ENCODE measurements at regions not wholly inside any gene's neighbourhood (a gene's known extent, or its start where the extent isn't known, plus 50 kb on each side); places are given as distances from the start of the nearest gene placed in this dataset.
A peak's percentile ranks its signal among the peaks of the same experiment; 100 is the strongest.

DNA sequence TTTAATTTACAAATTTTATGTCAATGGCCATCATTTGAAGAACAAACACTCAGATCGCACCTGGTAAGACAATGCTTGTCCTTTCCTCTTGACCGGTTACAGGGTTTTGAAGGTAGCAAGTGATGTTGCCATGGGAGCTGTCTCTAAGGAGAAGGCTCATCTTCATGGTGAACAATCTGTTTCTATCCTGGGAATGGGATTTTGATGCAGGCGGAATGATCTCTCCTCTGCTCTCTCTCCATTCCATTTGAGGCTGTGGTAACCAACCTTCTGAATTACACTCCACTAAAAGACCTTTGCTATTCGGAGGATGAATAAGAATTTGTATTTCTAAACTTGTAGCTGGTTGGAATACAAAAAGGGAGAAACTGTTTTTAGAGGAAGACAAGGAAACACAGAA, 57.9 kb upstream of the SLC5A9 start:
- DNase-seq = no peak

DNA sequence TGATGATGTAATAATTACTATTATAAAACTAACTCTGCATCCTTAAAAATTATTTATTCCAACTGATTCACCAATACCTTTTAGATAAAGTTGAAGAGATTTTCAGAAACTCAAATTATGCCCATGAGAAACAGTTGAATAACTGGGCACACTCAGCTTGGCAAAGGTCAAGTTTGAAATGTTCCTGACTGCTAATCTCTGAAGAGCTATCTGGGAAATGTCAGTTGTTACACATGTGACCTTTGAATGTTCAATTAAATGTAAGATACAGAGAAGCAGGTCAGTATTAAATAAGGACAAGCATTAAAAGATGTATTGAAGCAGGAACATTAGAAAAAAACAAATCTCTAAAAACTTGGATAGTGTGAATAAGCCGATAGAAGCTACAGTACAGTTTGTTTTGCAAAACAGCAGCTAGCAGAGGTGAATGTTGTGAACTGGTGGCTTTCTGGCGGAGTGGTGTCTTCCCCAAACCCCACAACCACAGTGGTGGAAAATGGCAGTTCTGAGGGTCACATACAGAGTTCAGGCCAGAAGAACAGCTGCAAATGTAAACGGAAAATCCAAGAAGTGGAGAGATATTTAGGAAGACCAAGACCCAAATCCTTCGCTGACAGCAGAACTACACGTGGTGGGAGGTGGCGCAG, 61.9 kb upstream of the SLC5A9 start:
- no peak for DNase-seq

DNA sequence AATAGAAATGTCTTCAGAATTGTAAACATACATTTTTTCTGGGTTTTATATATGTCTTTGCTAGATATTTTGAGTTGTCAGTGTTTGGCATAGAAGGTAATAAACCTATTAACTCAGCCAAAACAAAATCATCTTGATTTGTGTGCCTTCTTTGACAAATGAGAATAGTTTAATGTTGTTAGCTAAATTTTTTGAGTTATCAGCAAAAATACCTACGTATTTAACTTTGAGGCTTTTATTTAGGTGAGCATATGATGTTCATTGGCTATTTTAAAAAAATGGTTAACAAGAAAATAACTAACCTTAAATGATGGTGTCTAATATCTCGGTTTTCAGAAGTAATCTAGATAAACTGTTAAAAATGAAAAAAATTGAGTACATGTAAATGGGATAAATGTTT, 83.2 kb upstream of the SLC5A9 start:
- DNase-seq = no peak

DNA sequence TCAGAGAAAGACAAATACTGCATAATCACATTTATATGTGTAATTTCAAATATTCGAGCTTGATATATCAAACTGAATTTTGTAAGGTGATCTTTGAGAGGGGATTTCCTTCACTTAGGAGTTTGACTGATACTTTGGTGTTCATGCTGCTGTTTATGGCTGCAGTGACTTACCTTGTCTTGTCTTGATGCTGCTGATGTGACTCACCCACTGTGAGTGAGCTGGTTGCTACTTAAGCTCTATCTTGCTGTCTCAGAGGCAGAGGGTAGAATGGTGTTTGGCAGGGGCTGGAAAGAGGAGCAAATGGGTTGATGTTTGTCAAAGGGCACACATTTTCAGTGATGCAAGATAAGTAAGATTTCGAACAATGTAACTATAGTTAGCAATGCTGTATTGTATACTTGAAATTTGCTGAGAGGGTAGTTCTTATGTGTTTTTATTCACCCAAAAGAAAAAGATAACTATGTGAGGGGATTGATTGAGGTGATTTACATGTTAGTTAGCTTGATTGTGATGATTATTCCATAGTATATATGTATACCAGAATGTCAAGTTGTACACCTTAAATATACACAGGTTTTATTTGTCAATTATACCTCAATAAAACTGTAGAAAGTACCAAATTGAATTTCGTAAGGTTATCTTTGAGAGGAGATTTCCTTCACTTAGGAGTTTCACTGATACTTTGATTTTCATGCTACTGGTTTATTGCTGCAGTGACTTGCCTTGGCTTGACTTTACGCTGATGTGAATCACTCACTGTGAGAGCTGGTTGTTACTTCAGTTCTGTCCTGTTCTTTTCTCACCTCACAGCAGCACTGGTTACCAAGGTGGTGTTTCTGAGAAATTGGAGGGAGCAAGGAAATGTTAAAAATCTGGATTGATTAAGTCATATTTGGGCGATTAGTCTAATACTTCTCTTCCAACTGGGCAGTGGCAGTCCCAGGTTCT, 94.5 kb upstream of the SLC5A9 start:
- DNase-seq = no peak

DNA sequence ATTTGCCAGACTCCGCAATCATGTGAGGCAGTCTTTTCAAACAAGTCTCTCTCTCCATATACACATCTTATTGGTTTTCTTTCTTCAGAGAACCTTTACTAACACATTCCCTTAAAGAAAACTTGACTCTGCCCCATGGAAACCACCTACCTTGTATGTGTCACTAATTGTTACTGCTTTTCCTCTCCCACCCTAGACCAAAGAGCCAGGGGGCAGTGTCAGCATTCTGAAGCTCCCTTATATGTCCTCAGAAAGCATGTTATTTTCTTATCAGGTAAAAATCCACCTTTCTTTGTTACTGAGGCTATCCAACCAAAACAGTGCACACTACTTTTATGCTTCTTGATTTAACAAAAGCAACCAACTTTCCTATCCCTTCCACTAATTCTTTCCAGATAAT, 98.9 kb upstream of the SLC5A9 start:
- DNase-seq = no peak

DNA sequence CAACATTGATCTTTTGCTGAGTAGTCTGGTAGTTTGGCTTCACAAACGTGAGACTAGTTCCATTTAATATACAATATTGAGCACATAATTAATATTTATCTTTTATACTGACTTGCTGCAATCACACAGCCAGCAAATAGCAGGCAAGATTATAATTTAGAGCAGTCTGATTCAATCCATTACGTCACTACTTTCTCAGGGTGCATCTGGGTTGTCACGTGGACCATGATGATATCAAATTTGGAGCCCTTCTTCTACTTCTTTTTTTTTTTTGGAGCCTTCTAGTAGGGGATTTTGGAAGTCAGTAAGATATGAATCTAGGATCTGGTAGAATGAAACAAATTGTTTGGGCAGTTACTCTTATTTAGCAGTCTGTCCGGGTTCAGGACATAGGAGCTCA, 100.6 kb upstream of the SLC5A9 start:
- no peak for DNase-seq

DNA sequence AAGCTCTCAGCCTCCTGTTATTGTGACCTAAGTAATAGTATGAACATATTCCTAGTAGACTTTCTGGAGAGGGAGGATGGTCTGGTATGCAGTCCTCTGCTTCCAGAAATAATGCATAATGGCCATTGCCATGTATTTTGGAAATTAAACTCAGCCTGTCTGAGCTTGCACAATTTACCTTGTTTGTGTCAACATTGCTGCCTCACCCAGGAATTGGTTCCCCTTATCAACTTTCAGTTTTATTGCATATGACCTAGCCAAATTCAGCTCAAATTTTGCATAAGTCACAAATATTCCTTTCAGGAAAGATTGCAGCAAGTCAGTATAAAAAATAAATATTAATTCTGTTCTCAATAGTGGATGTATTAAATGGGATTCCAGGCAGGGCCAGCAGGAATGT, 101.9 kb upstream of the SLC5A9 start:
- no peak for DNase-seq

DNA sequence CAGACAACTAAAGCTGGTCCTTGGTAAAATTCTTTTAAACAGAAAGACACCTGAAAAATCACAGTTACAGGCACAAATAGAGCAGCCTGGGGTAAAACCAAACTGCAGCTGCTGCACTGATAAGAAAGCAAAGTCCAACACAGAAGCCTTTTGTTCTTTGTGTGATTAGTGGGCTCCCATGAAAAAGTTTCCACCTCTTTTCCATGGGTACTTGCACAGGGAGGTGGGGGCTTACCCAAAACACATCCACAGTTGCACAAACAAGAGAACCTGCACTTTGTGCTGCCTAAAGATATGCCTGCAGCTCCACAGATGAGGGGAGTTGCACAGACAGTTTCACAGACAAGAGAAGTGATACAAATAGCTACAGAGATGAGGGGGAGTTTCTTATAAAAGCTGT, 106.7 kb upstream of the SLC5A9 start:
- no peak for DNase-seq

DNA sequence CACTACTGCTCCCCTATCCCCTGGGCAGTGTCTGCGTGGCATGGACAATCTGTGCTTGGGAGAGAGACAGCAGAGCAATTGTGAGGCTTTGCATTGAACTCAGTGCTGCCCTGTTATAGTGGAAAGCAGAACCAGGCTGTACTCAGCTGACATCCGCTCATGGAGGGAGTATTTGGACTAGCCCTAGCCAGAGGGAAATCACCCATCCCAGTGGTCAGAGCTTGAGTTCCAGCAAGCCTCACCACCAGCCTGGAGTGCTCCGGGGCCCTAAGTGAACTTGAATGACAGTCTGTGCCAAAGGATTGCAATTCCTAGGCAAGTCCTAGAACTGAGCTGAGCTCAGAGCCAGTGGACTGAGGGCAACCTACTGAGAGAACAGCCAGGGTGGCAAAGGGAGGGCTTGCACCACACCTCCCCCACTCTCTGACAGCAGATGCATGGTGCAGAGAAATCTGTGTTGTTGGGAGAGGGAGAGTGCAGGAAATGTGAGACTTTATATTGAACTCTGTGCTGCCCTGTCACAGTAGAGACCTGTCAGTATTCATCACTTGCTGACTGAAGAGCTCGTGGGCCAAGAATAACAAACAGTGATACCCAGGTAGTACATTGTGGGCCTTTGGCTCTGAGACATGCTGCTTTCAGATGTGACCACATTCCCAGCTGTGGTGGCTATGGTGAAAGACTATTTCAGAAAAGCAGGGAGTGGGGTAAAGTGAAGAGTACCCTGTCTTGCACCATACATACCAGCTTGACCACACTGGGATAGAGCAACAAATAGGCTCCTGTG, 107.7 kb upstream of the SLC5A9 start:
- DNase-seq = no peak

DNA sequence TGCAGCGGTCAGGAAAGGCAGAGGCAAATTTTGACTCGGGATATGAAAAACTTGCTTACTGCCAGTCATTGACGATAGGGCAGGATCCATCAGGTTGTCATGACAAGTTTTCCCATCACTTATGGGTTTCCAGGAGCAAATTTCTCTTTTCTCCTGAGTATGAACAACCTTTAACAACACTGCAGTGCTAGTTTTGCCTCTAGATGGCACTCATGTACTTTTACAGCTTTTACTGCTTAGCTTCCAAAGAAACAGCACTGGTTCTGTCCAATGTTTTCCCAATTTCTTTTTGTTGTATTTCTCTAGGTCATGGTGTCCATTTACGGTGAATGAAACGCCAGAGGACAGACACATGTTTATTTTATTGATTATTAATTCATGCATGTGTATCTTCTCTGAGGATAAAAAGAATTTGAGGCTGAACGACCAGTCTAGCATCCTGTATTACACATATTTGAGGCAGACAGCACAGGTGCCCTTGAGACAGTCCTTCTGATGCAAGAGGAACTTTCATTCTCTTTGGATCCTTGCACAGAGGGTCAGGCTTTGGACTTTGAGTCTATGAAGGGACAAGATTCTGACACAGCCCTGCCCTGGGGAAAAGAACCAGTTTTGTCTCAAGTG, 112.3 kb upstream of the TRABD2B start:
- no peak for DNase-seq

DNA sequence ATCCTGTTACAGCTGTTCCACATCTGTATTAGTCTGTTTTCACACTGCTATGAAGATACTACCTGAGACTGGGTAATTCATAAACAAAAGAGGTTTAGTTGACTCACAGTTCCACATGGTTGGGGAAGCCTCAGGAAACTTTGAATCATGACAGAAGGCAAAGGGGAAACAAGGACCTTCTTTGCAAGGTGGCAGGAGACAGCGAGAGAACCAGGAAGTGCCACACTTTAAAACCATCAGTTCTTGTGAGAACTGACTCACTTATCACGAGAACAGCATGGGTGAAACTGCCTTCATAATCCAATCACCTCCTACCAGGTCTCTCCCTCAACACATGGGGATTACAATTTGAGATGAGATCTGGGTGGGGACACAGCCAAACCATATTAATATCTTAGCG, 110.3 kb upstream of the TRABD2B start:
- no peak for DNase-seq

DNA sequence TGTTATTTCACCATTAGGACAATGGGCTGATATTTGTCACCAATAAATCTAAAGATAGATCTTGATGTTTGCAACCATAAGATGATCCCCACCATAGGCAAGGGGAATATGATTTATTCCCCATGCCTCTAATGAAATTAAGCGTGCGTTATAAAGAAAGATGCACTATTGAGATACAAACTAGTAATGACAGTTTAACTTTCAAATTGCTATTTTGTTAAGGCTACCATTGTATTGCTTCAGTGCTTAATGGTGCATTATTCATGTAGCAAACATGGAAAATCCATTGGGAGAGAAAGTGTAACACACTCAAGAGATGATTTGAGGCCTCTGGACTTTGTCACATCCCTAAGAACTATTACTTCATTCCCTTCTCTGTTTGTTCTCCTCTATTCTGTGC, 108.9 kb upstream of the TRABD2B start:
- DNase-seq = no peak

DNA sequence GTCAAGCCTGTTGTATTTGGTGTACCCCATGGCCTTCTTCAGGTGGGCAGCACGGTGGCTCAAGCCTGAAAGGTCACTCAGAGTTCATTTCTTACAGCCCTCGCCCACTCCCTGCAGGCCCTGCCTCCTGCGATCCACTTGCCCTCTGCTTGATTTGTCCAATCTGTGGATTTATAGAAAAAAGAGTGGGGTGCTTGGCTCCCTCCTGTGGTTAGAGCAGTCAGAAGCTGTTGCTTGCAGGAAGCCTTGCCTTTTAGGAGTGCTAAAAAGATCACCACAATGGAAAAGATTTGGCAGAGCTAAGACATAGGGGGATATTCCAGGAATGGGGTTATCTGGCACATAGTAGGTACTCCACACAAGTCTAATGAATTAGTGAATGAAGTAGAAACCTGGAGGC, 108.0 kb upstream of the TRABD2B start:
- DNase-seq = no peak

DNA sequence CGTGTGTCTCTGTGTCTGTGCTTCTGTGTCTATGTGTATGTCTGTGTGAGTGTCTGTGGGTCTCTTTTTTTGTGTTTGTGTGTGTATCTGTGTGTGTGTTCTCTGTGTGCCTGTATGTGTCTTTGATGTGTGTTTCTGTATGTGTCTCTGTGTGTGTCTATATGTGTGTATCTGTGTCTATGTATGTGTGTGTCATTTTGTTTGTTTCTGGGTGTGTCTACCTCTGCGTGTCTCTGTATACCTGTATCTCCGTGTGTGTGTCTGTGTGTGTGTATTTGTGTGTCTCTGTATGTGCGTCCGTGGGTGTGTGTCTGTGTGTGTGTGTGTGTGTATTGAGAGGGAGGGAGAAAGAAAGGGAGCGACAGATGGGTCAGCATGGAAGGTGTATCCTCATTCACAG, 106.3 kb upstream of the TRABD2B start:
- DNase-seq = no peak

DNA sequence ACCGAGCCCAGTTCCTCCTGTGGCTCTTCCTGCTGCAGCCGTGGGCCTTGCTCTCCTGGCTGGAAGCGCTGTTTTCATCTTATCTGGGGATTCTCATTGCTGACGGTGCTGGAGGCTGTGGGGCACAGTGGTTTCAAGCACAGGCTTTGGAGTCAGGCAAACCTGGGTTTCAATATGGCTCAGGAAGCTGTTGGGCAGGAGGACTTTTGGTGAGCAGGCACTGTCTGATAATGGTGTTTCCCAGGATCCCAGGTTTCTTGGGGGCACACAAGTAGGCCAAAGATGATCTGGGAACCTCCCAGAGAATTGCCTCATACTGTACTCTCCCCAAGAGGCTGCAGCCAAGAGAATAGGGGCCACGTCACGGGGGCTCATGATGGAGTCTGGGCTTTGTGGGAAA, 105.6 kb upstream of the TRABD2B start:
- no peak for DNase-seq

DNA sequence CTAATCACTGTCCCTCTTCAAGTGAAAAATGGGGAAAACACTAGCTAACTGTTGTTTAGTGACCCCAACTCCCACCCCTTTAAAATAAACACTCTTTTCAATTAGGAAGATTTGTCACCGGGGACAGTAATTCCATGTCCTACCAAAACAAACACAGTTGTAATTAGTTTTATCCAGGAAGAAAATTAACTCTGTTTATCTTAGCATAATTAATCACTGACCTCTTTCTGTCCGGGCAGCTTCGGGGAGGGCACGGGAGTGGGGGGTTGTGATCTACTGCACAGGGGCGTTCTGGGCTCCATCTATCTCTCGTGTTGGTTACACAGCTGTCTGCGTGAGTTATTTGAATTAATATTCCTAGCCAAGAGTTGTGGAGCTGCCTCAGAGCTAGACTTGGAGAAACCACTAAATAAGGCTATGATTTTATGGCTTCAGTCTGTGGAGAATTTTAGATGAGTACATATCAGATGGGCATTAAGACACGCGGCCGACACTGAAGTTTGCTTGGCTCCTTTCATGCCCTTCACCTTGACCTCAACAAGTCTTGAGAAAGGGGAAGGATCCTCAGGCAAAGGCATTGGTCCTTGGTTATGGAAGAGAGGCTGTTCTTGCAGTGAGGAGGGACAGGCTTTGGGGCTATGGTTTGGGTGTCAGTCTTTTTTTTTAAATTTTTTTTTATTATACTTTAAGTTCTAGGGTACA, 102.0 kb upstream of the TRABD2B start:
- DNase-seq = no peak

DNA sequence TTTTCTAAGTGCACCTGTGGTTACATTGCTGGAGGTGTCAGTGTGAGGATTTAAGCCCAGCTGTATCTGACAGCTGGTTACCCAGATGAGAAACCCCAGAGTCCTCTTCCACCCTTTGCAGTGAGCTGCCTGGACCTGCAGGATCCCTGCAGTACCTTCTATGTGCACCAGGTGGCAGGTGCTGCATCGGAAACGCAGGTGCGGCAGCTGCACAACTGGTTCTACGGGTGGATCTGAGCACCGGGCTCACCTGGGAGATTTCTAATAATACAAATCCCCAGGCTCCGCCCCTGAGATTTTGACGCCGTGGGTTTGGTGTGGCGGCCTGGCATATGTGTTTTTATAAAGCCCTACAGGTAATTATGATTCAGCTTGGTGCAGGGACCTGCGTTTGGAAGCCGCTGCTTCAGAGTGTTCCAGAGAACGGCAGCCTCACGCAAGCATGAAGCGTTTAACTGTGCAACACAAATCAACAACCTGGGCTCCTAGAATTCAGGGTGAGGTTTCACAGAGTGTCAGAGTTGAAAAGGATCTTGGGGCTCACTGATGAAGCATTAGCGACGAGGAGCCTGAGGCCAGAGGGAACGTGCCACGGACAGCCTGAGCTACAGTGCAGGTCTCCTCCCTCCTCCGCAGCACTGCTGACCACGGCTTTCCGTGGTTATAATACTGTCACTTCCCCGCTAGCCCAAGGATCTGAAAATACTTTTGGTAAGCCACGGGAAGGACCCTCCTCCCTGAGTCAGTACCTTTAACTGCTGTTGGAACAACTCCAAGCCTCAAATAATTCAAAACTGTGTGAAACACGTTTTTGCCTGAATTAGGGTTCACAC, 96.7 kb upstream of the TRABD2B start:
- DNase-seq = peak; percentile 82

DNA sequence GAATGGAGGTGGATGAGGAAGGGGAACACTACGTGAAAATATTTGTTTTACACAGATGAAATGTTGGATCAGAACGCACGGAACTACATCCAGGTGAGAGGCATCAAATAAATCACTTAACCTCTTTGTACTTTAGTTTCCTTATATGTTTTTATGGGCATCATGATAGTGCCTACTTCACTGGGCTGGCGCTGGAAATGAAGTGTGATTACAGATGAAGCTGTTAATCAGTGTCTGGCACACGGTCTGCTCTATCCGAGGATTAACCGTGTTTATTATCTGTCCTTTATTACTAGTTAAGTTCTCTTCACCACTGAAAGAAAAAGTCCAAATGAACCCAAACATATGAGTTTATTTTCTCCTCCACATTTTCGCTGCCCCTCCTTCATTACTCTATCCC, 96.0 kb upstream of the TRABD2B start:
- DNase-seq = no peak

DNA sequence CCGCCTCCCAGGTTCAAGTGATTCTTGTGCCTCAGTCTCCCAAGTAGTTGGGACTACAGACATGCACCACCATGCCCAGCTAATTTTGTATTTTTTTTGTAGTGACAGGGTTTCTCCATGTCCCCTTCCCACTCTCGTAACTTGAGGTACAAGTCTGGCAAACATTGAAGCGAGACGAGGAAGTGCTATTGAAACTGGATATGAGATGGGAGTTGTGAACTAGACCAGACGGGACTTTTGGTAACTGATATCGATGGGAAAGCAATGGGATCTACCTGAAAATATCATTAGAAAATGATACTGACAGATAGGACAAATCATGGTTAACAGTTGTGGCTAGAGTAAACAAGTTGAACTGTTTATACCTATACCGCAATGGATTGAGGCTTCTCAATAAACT, 95.2 kb upstream of the TRABD2B start:
- DNase-seq = no peak

DNA sequence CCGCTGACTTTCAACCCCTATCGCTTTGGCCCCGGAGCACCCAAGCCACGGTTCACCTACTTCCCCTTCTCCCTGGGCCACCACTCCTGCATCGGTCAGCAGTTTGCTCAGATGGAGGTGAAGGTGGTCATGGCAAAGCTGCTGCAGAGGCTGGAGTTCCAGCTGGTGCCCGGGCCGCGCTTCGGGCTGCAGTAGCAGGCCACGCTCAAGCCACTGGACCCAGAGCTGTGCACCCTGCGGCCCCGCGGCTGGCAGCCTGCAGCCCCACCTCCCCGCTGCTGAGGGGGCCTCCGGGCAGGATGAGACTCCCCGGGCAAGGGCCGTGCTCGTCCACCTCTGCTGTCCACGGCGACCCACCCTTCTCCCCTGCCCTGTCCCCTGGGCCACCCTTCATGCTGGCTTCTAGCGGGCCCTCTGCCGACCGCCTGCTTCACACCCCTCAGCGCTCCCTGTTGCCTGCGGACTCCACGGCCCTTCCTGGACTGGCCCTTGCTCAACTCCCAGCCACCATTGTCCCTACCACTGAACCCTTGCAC, 92.2 kb upstream of the TRABD2B start:
- no peak for DNase-seq

DNA sequence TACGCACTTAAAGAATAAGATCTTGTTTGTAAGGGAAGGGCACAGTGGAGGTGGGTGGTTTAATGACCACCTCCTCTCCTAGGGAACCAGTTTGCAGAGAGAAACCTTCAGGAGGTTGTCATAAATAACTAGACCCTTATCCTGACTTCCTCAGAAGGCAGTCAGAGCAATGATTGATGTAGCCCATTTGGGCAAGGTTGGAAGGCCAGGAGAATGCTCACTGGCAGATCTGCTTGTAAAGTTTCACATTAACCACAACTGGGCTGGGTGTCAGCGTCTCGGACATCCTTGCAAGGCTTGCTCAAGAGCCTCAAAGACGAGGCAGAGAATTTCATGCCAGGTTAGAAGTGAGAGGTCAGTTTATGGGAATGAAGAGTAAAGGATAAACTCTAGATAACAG, 87.6 kb upstream of the TRABD2B start:
- no peak for DNase-seq
